Renal cortex interstitium (tissue), 11 donors: ENCODE measurements at regions not wholly inside any gene's neighbourhood (a gene's known extent, or its start where the extent isn't known, plus 50 kb on each side); places are given as distances from the start of the nearest gene placed in this dataset.

Experiments
- DNase-seq, 11 donors: peaks; one replicate each; pipeline ENCODE4 v3.0.0-alpha.2; 2013; ENCODE audit warnings: low read depth in 9 of 11, low spot score in 4 of 11; ENCODE audit errors: extremely low read depth in 1 of 11

GRCh38 chr1:106986603-106987002, 69.9 kb upstream of the PRMT6 start:
- peak in 1 of 11 donors; percentile 37 for DNase-seq

GRCh38 chr1:106995970-106996369, 60.5 kb upstream of the PRMT6 start:
- no peak for DNase-seq

GRCh38 chr1:106998431-106999002, 58.0 kb upstream of the PRMT6 start:
- no peak for DNase-seq

GRCh38 chr1:107000902-107001301, 55.6 kb upstream of the PRMT6 start:
- no peak for DNase-seq

GRCh38 chr1:107003972-107004371, 52.5 kb upstream of the PRMT6 start:
- DNase-seq: no peak

- no peak for DNase-seq
Measured at GRCh38 chr1:107004421-107004820, 52.1 kb upstream of the PRMT6 start.
